GM23338 (cell line): ENCODE measurements at regions not wholly inside any gene's neighbourhood (a gene's known extent, or its start where the extent isn't known, plus 50 kb on each side); places are given as distances from the start of the nearest gene placed in this dataset.

Source experiments
- ATAC-seq: fragments of 200-7000 bp; cut with Tn5 transposase; 3 replicates; pipeline ENCODE4 v1.9.1; 2020
- DNase-seq: peaks from one replicate; pipeline ENCODE4 v3.0.0-alpha.2; 2015; ENCODE audit warnings: low spot score
- H2AFZ ChIP-seq: fragments of 200-600 bp; sonication (generic); 2 replicates; pipeline ENCODE4 v1.8.0; 2016; ENCODE audit warnings: antibody characterized with exemption, mild to moderate bottlenecking, moderate library complexity
- H3F3A ChIP-seq: fragments of 200-600 bp; sonication (generic); replicated peaks from 2 replicates; pipeline ENCODE4 v1.8.0; 2017; ENCODE audit warnings: antibody characterized with exemption, mixed run types, low read depth
- H3K27ac ChIP-seq: fragments of 200-600 bp; sonication (generic); 2 replicates; pipeline ENCODE4 v1.6.1; 2016; ENCODE audit warnings: low read depth
- H3K27me3 ChIP-seq: fragments of 200-600 bp; sonication (generic); 2 replicates; pipeline ENCODE4 v1.8.0; 2016; ENCODE audit warnings: mild to moderate bottlenecking, mixed run types, moderate library complexity; ENCODE audit not compliant: insufficient read depth
- H3K36me3 ChIP-seq: fragments of 200-600 bp; sonication (generic); 2 replicates; pipeline ENCODE4 v1.8.0; 2016; ENCODE audit warnings: mild to moderate bottlenecking; ENCODE audit not compliant: insufficient read depth
- H3K4me1 ChIP-seq: fragments of 200-600 bp; sonication (generic); 2 replicates; pipeline ENCODE4 v1.8.0; 2016; ENCODE audit warnings: mild to moderate bottlenecking, moderate library complexity; ENCODE audit not compliant: insufficient read depth
- H3K4me2 ChIP-seq: fragments of 200-600 bp; sonication (generic); 2 replicates; pipeline ENCODE4 v1.7.1; 2017; ENCODE audit warnings: mixed run types
- H3K4me3 ChIP-seq: fragments of 200-600 bp; sonication (generic); 2 replicates; pipeline ENCODE4 v1.6.1; 2016; ENCODE audit warnings: mixed run types
- H3K79me2 ChIP-seq: fragments of 200-600 bp; sonication (generic); replicated peaks from 2 replicates; pipeline ENCODE4 v1.8.0; 2017; ENCODE audit warnings: mild to moderate bottlenecking; ENCODE audit not compliant: insufficient read depth
- H3K9me2 ChIP-seq: fragments of 200-600 bp; sonication (generic); 2 replicates; pipeline ENCODE4 v1.8.0; 2017; ENCODE audit not compliant: insufficient read depth
- H4K20me1 ChIP-seq: fragments of 200-600 bp; sonication (generic); replicated peaks from 2 replicates; pipeline ENCODE4 v1.8.0; 2017; ENCODE audit warnings: mild to moderate bottlenecking; ENCODE audit not compliant: insufficient read depth
- H3K27ac Mint-ChIP-seq: 2 replicates; pipeline ENCODE4 v1.8.0; 2020; ENCODE audit warnings: inconsistent platforms, mild to moderate bottlenecking, moderate library complexity, mixed read lengths
- H3K27me3 Mint-ChIP-seq: 3 replicates; pipeline ENCODE4 v1.8.0; 2022; ENCODE audit warnings: low read depth, mild to moderate bottlenecking, moderate library complexity, mixed read lengths, inconsistent platforms; ENCODE audit not compliant: insufficient read depth, poor library complexity
- H3K36me3 Mint-ChIP-seq: 3 replicates; pipeline ENCODE4 v1.8.0; 2021; ENCODE audit warnings: low read depth, mild to moderate bottlenecking, inconsistent platforms, moderate library complexity, mixed read lengths
- H3K4me1 Mint-ChIP-seq: 3 replicates; pipeline ENCODE4 v1.8.0; 2020; ENCODE audit warnings: mild to moderate bottlenecking, inconsistent platforms, mixed read lengths
- H3K4me3 Mint-ChIP-seq: 3 replicates; pipeline ENCODE4 v1.8.0; 2021; ENCODE audit warnings: moderate library complexity, mild to moderate bottlenecking, inconsistent platforms, mixed read lengths
- H3K9me3 Mint-ChIP-seq: 3 replicates; pipeline ENCODE4 v1.8.0; 2020; ENCODE audit warnings: moderate library complexity, mild to moderate bottlenecking, inconsistent platforms, mixed read lengths
- CREB1 ChIP-seq: fragments of 250-450 bp; sonication (Bioruptor Pico); IDR thresholded peaks from 2 replicates; pipeline ENCODE4 v1.5.0; 2020; ENCODE audit warnings: low read depth, mild to moderate bottlenecking, moderate library complexity
- CTCF ChIP-seq, 2 experiments: fragments of 200-600 bp in 1 of 2; sonication (generic) in 1 of 2; conservative IDR thresholded peaks; 2 replicates each; pipeline versions ENCODE4 v1.5.1 to v1.6.1; 2016 to 2017; ENCODE audit warnings: antibody characterized with exemption in 2 of 2, low read depth in 2 of 2, mild to moderate bottlenecking in 2 of 2, moderate library complexity in 1 of 2
- EZH2 ChIP-seq: fragments of 200-600 bp; sonication (generic); IDR thresholded peaks from one replicate; pipeline ENCODE4 v1.8.0; 2017; ENCODE audit warnings: antibody characterized with exemption, mild to moderate bottlenecking, low read depth; ENCODE audit not compliant: unreplicated experiment
- EZH2phosphoT487 ChIP-seq: fragments of 200-600 bp; sonication (generic); IDR thresholded peaks from one replicate; pipeline ENCODE4 v1.8.1; 2018; ENCODE audit warnings: antibody characterized with exemption; ENCODE audit not compliant: unreplicated experiment
- JUNB ChIP-seq: IDR thresholded peaks from one replicate; pipeline ENCODE4 v1.6.1; 2016; ENCODE audit warnings: antibody characterized with exemption; ENCODE audit not compliant: unreplicated experiment
- NANOG ChIP-seq: IDR thresholded peaks from 2 replicates; pipeline ENCODE4 v1.6.1; 2016; ENCODE audit warnings: antibody characterized with exemption, borderline replicate concordance
- POLR2AphosphoS5 ChIP-seq: IDR thresholded peaks from 2 replicates; pipeline ENCODE4 v1.6.1; 2016; ENCODE audit warnings: antibody characterized with exemption, low read depth
- STAT1 ChIP-seq: IDR thresholded peaks from one replicate; pipeline ENCODE4 v1.6.1; 2016; ENCODE audit warnings: antibody characterized with exemption; ENCODE audit not compliant: unreplicated experiment
- ZNF114 ChIP-seq: fragments of 250-450 bp; sonication (Bioruptor Pico); IDR thresholded peaks from 2 replicates; pipeline ENCODE4 v1.5.0; 2020; ENCODE audit warnings: mild to moderate bottlenecking, moderate library complexity
- ZNF331 ChIP-seq: fragments of 250-450 bp; sonication (Bioruptor Pico); IDR thresholded peaks from 2 replicates; pipeline ENCODE4 v1.5.0; 2020; ENCODE audit warnings: low read depth, mild to moderate bottlenecking, moderate library complexity
- ZNF462 ChIP-seq: fragments of 250-450 bp; sonication (Bioruptor Pico); IDR thresholded peaks from 2 replicates; pipeline ENCODE4 v1.5.0; 2020; ENCODE audit warnings: mild to moderate bottlenecking, moderate library complexity
- TF ChIP-seq, protein P1 (sequence below): IDR thresholded peaks from one replicate; pipeline ENCODE4 v1.6.1; 2018; ENCODE audit warnings: antibody characterized with exemption; ENCODE audit not compliant: unreplicated experiment
- TF ChIP-seq, protein P2 (sequence below): IDR thresholded peaks from 2 replicates; pipeline ENCODE4 v1.6.1; 2016; ENCODE audit warnings: antibody characterized with exemption

- Histone ChIP-seq H4K20me1 (no peaks in the 10 kb centered on the region), H3K27ac (no peak overlapping the region), H3K4me3 (no peak overlapping the region), H3K27me3 (no peaks in the 10 kb centered on the region), H3K79me2 (no peaks in the 10 kb centered on the region), H3F3A (no peaks in the 10 kb centered on the region), H3K9me2 (no peaks in the 10 kb centered on the region), H3K4me1 (no peaks in the 10 kb centered on the region), H2AFZ (no peak overlapping the region), H3K4me2 (no peak overlapping the region), H3K36me3 (no peaks in the 10 kb centered on the region)
- no peak for DNase-seq
- Mint-ChIP-seq H3K9me3 (peaks cover 63% of the 10 kb centered on the region), H3K4me3 (no peak overlapping the region), H3K4me1 (no peaks in the 10 kb centered on the region), H3K27ac (no peak overlapping the region), H3K36me3 (0 out of 3 replicates have a peak, but pooled peaks cover 2% of the 10 kb centered on the region), H3K27me3 (no peaks in the 10 kb centered on the region)
- no peak for ATAC-seq
- no peak for TF ChIP-seq JUNB
- TF ChIP-seq ZNF462 = no peak
- TF ChIP-seq, protein P1, sequence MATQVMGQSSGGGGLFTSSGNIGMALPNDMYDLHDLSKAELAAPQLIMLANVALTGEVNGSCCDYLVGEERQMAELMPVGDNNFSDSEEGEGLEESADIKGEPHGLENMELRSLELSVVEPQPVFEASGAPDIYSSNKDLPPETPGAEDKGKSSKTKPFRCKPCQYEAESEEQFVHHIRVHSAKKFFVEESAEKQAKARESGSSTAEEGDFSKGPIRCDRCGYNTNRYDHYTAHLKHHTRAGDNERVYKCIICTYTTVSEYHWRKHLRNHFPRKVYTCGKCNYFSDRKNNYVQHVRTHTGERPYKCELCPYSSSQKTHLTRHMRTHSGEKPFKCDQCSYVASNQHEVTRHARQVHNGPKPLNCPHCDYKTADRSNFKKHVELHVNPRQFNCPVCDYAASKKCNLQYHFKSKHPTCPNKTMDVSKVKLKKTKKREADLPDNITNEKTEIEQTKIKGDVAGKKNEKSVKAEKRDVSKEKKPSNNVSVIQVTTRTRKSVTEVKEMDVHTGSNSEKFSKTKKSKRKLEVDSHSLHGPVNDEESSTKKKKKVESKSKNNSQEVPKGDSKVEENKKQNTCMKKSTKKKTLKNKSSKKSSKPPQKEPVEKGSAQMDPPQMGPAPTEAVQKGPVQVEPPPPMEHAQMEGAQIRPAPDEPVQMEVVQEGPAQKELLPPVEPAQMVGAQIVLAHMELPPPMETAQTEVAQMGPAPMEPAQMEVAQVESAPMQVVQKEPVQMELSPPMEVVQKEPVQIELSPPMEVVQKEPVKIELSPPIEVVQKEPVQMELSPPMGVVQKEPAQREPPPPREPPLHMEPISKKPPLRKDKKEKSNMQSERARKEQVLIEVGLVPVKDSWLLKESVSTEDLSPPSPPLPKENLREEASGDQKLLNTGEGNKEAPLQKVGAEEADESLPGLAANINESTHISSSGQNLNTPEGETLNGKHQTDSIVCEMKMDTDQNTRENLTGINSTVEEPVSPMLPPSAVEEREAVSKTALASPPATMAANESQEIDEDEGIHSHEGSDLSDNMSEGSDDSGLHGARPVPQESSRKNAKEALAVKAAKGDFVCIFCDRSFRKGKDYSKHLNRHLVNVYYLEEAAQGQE = no peak
- TF ChIP-seq CTCF (conservative IDR thresholded peaks at IDR 0.05; ENCODE audit: low read depth in 2 of 2) = no peak
- no peak for TF ChIP-seq NANOG
- TF ChIP-seq CREB1 (CRISPR knock-in tag) = no peak
- no peak for TF ChIP-seq EZH2phosphoT487
- TF ChIP-seq ZNF114 = no peak
- no peak for TF ChIP-seq STAT1
- no peak for TF ChIP-seq ZNF331 (CRISPR knock-in tag)
- no peak for TF ChIP-seq POLR2AphosphoS5
- TF ChIP-seq, protein P2, sequence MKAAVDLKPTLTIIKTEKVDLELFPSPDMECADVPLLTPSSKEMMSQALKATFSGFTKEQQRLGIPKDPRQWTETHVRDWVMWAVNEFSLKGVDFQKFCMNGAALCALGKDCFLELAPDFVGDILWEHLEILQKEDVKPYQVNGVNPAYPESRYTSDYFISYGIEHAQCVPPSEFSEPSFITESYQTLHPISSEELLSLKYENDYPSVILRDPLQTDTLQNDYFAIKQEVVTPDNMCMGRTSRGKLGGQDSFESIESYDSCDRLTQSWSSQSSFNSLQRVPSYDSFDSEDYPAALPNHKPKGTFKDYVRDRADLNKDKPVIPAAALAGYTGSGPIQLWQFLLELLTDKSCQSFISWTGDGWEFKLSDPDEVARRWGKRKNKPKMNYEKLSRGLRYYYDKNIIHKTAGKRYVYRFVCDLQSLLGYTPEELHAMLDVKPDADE = no peak
- no peak for TF ChIP-seq EZH2
These were observed 164.3 kb upstream of the SETMAR start for GRCh38 chr3:4138786-4139431.
